RKO (cell line): ENCODE measurements at regions not wholly inside any gene's neighbourhood (a gene's known extent, or its start where the extent isn't known, plus 50 kb on each side); places are given as distances from the start of the nearest gene placed in this dataset.
"Not testable (repeated sequence)": the region's sequence is repeated elsewhere in the genome, so short reads cannot be mapped to it uniquely, and the experiment has no call there.

ENCODE experiments used
- DNase-seq: peaks from one replicate; pipeline ENCODE4 v3.0.0-alpha.2; 2016; ENCODE audit warnings: low spot score

GRCh38 chr17:13442361-13442760 is 159.4 kb downstream of the HS3ST3A1 start:
- no peak for DNase-seq

DNA sequence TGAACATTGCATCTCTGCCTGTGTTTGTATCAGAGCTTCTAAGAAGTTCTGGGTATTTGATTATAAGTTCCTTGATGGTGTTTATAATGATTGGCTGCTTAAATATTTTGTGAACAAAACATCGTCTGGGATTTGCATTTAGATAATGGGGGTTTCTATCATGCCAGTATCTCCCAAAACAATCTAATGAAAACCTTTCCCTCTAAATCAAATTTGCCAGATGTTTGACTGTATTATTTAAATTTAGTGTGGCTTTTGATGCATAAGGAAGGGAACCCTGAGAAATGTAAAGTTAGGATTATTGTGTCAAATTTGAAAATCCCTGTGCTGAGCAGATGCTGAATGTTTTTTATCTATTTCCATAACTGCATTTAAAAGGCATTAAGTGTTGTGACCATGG is 159.9 kb downstream of the HS3ST3A1 start:
- DNase-seq = no peak

GRCh38 chr17:13437966-13438779 is 163.6 kb downstream of the HS3ST3A1 start:
- no peak for DNase-seq

DNA sequence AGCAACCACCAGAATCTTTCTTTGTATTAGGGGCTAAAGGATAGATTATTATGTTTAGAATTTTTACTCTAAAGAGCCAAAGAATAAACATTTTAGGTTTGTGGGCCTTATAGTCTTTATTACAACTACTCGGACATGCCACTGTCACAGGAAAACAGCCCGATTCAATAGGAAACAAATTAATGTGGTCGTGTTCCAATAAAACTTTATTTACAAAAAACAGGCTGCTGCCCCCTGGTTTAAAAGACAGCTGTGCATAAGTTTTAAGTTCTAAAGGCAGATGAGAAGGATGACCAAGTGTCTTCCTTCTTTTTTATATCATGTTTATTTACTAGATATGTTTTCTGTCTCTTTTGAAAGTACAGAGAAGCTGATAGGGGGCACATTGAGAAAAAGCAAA is 166.5 kb downstream of the HS3ST3A1 start:
- no peak for DNase-seq

DNA sequence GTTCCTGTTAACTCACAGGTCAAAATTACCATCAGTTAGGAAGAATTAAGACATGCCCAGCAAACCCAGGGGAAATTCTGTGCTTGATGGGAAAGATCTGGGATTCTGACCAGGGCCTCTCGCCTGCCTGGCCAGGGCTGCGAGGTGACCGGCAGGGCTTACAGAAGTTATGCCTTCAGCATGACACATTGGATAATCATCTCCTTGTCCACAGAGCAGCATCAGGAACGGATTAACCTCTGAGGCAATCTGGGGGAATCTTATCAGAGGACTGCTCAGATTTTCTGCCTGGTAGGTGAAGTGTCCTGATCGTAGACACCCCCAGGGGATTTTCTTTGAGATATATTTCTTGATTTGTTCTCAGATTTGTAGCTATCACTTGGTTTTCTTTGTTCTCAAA is 172.5 kb downstream of the HS3ST3A1 start:
- DNase-seq = no peak

GRCh38 chr17:13428611-13429042 is 173.1 kb downstream of the HS3ST3A1 start:
- DNase-seq = no peak

DNA sequence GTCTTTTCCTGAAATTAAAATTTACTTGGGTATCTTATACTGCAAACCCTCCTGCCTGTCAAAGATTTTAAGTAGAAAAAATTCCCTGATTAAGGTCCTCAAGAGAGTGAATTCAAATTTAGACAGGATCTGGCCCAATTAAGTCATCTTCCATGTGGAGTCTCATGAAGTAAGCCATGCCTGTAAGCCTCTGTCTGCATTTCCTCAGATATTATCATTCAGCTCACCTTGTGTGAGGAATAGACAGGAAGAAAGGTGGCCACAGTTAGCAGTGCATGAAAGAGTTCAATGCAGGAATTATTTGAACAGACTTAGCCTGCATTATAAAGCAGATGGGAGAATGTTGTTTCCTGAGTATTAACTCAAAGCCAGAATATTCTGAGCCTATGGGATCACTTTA is 174.7 kb downstream of the HS3ST3A1 start:
- DNase-seq = no peak

- no peak for DNase-seq
Observed at GRCh38 chr17:13425390-13425789, 176.3 kb downstream of the HS3ST3A1 start.

GRCh38 chr17:13421581-13422130 is 180.1 kb downstream of the HS3ST3A1 start:
- DNase-seq = no peak

GRCh38 chr17:13420878-13421277 is 180.9 kb downstream of the HS3ST3A1 start:
- peak; percentile 28 for DNase-seq

- DNase-seq = peak; percentile 3
Observed at GRCh38 chr17:13420418-13420826, 181.3 kb downstream of the HS3ST3A1 start.

DNA sequence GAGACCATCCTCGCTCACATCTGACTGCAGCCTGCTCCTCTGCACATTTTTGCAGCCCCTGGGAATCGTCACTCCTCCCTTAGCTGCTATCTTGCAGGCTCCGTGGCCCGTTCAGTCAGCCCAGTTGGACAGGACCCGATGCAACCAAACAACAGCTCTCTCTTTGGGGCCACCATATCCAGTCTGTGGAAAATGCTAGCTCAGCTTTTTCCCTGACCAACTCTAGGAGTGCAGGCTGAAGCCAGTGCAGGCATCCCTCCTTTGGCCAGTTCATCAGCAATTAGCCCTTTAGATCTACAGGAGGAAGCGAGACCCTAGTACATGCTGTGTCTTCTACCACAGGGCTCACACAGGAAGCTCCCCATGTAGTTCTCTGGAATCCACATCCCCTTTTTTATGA is 182.1 kb downstream of the HS3ST3A1 start:
- DNase-seq = no peak

DNA sequence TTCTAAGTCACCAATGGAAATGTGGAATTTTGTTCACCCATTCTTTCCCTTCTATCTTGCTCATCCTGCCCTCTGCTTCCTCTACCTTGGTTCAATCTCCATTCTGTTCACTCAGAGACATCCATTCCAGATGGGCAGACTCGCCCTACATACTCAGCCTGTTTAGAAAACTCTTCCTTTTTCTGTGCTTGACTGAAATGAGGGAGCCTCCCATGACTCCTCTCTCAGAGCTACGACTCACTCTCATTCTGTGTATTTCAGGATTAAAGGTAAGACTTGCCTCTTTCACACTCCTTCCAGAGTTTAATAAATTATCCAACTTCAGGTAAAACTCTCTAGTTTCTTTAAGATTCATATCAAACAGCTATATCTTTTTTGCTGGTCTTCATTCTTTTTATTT is 182.8 kb downstream of the HS3ST3A1 start:
- DNase-seq = no peak

- no peak for DNase-seq
Observed at GRCh38 chr17:13417381-13417950, 184.3 kb downstream of the HS3ST3A1 start.

GRCh38 chr17:13416748-13417363 is 184.9 kb downstream of the HS3ST3A1 start:
- no peak for DNase-seq

GRCh38 chr17:13415871-13416416 is 185.8 kb downstream of the HS3ST3A1 start:
- DNase-seq = peak; percentile 18

- not testable (repeated sequence) for DNase-seq
Observed at GRCh38 chr17:13415200-13415599, 186.5 kb downstream of the HS3ST3A1 start.

GRCh38 chr17:13413001-13413400 is 188.7 kb downstream of the HS3ST3A1 start:
- no peak for DNase-seq

GRCh38 chr17:13410874-13411273 is 190.9 kb downstream of the HS3ST3A1 start:
- no peak for DNase-seq

- DNase-seq = no peak
Observed at GRCh38 chr17:13410214-13410613, 191.5 kb downstream of the HS3ST3A1 start.

GRCh38 chr17:13409455-13409854 is 192.3 kb downstream of the HS3ST3A1 start:
- DNase-seq = no peak

DNA sequence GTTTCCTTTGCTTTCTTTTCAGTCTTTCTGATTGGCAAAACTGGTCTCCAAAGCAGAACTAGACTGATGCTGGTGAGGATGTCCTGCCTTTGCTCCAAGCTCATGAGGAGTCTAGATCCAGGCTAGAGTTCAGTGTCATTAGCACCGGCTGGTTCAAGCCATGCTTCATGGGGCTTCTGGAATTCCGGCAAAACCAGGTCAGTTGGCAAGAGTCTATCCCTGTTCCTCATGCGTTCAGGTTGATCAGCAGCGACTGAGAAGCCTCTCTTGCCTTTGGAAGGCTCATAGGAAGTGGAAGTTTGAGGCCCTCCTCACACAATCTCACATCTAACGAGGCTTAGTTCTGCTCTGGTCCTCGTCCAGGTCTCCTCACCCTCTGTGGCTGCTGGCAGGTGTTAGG is 194.3 kb downstream of the HS3ST3A1 start:
- no peak for DNase-seq

DNA sequence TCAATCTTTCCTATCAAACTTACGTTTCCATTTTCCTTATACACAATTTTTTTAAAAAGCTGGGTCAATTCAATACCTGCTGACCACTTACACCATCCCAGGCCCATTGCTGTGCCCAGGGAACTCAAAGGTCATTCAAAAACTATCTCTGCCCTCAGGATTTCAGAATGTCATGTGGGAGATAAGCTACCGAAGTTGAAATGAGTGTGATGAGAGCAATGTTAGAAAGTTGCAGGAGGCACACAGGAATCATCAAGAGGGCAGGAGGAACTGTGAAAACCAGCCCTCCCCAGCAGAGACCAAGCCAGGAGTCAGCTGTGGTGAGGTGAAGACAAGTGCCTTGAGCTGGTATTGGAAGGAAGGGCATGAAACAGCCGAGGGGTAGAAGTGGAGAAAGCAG is 195.9 kb downstream of the HS3ST3A1 start:
- no peak for DNase-seq
